HCT116 (cell line): ENCODE measurements at regions not wholly inside any gene's neighbourhood (a gene's known extent, or its start where the extent isn't known, plus 50 kb on each side); places are given as distances from the start of the nearest gene placed in this dataset.

Experiments
- ATAC-seq: fragments of 200-7000 bp; cut with Tn5 transposase; 2 replicates; pipeline ENCODE4 v1.9.1; 2020; ENCODE audit warnings: mild to moderate bottlenecking, moderate library complexity
- BruUV-seq: library from RNA; stranded (reverse); fragments of 400-500 nt; replicated peaks from 2 replicates; lab custom pipeline; 2021; lab: Mats Ljungman, UMichigan
- CTCF ChIA-PET: fragments of 300-600 bp; sonication (Branson Sonifier 250); formaldehyde crosslinking; loops from one replicate; lab custom pipeline; 2021; ENCODE audit warnings: antibody characterized with exemption; lab: Charles Lee
- POLR2A ChIA-PET: fragments of 300-600, 350-600 bp; sonication (Branson Sonifier 250); formaldehyde crosslinking; loops from one replicate; lab custom pipeline; 2021; ENCODE audit warnings: antibody characterized with exemption; lab: Charles Lee
- RAD21 ChIA-PET, 2 experiments: fragments of 300-600 bp; sonication (Branson Sonifier 250); formaldehyde crosslinking; loops; one replicate each; lab custom pipeline; 2023; ENCODE audit warnings: low total read pairs in 2 of 2; ENCODE audit not compliant: uncharacterized antibody in 2 of 2, unreplicated experiment in 2 of 2, low non-redundant PET in 1 of 2; lab: Charles Lee
- DNase-seq: peaks from one replicate; pipeline ENCODE4 v3.0.0-alpha.2; 2010; ENCODE audit warnings: low read depth, low spot score
- H2AFZ ChIP-seq: fragments of 200-600 bp; shearing (Covaris generic), sonication (generic); 2 replicates; pipeline ENCODE4 v1.6.1; 2017; ENCODE audit warnings: low read depth, mixed run types, mixed read lengths, antibody characterized with exemption, low read length; ENCODE audit not compliant: poor library complexity, severe bottlenecking
- H3K27ac ChIP-seq: 2 replicates; pipeline ENCODE4 v1.5.1; 2012; ENCODE audit warnings: low read depth, low read length
- H3K27me3 ChIP-seq: fragments of 200-600 bp; sonication (generic); 2 replicates; pipeline ENCODE4 v1.6.1; 2016; ENCODE audit warnings: mixed run types, low read length, mixed read lengths; ENCODE audit not compliant: insufficient read depth
- H3K36me3 ChIP-seq, 2 experiments: fragments of 200-500 bp in 1 of 2; fragments of 200-600 bp in 1 of 2; sonication (Bioruptor generic) in 1 of 2; sonication (generic) in 1 of 2; 2 replicates each; pipeline versions ENCODE4 v1.5.1 to v1.6.1; 2014 to 2016; ENCODE audit warnings: low read length in 2 of 2, inconsistent platforms in 1 of 2, mixed read lengths in 1 of 2, mixed run types in 1 of 2; ENCODE audit not compliant: insufficient read depth in 2 of 2, control insufficient read depth in 1 of 2
- H3K4me1 ChIP-seq, 2 experiments: fragments of 200-600 bp in 1 of 2; sonication (generic) in 1 of 2; 2 replicates each; pipeline versions ENCODE4 v1.5.1 to v1.6.1; 2012 to 2017; ENCODE audit warnings: low read length in 2 of 2, inconsistent platforms in 1 of 2, mild to moderate bottlenecking in 1 of 2, mixed read lengths in 1 of 2, mixed run types in 1 of 2, moderate library complexity in 1 of 2; ENCODE audit not compliant: insufficient read depth in 2 of 2, control insufficient read depth in 1 of 2
- H3K4me2 ChIP-seq: fragments of 200-600 bp; sonication (generic); 2 replicates; pipeline ENCODE4 v1.6.1; 2017; ENCODE audit warnings: mixed run types, low read length, mixed read lengths
- H3K4me3 ChIP-seq, 2 experiments: fragments of 200-600 bp in 1 of 2; sonication (generic) in 1 of 2; replicated peaks in 1 of 2; 2 replicates each; pipeline ENCODE4 v1.5.1; 2011 to 2016; ENCODE audit warnings: low read length in 2 of 2, control low read depth in 1 of 2, low read depth in 1 of 2, mild to moderate bottlenecking in 1 of 2, mixed read lengths in 1 of 2, mixed run types in 1 of 2
- H3K79me2 ChIP-seq: fragments of 200-600 bp; sonication (generic); 2 replicates; pipeline ENCODE4 v1.6.1; 2017; ENCODE audit warnings: mild to moderate bottlenecking, mixed run types, low read length, moderate library complexity, mixed read lengths; ENCODE audit not compliant: insufficient read depth
- H3K9ac ChIP-seq: fragments of 200-600 bp; sonication (generic); 2 replicates; pipeline ENCODE4 v1.6.1; 2016; ENCODE audit warnings: low read length, mixed read lengths
- H3K9me2 ChIP-seq: fragments of 200-600 bp; sonication (generic), shearing (Covaris generic); 2 replicates; pipeline ENCODE4 v1.6.1; 2017; ENCODE audit warnings: mixed run types, mild to moderate bottlenecking, moderate library complexity; ENCODE audit not compliant: insufficient read depth
- H3K9me3 ChIP-seq, 2 experiments: fragments of 200-500 bp in 1 of 2; fragments of 200-600 bp in 1 of 2; sonication (Bioruptor generic) in 1 of 2; sonication (generic) in 1 of 2; 2 replicates each; pipeline ENCODE4 v1.6.1; 2014 to 2017; ENCODE audit warnings: low read length in 2 of 2, mixed read lengths in 2 of 2, inconsistent platforms in 1 of 2, low read depth in 1 of 2, mild to moderate bottlenecking in 1 of 2, mixed run types in 1 of 2, moderate library complexity in 1 of 2; ENCODE audit not compliant: control insufficient read depth in 1 of 2, insufficient read depth in 1 of 2
- H4K20me1 ChIP-seq: fragments of 200-600 bp; sonication (generic), shearing (Covaris generic); 2 replicates; pipeline ENCODE4 v1.6.1; 2017; ENCODE audit warnings: mixed run types, mild to moderate bottlenecking, moderate library complexity; ENCODE audit not compliant: insufficient read depth
- ATF3 ChIP-seq: IDR thresholded peaks from 2 replicates; pipeline ENCODE4 v1.6.1; 2012
- CBX3 ChIP-seq: IDR thresholded peaks from 2 replicates; pipeline ENCODE4 v1.6.1; 2012; ENCODE audit warnings: low read depth
- CTCF ChIP-seq, 3 experiments: fragments of 200-600 bp in 1 of 3; sonication (generic) in 1 of 3; IDR thresholded peaks in 2 of 3; conservative IDR thresholded peaks in 1 of 3; 2 replicates each; pipeline ENCODE4 v1.5.1; 2012 to 2017; ENCODE audit warnings: low read depth in 2 of 3, low read length in 2 of 3, antibody characterized with exemption in 1 of 3, borderline replicate concordance in 1 of 3, control low read depth in 1 of 3, mild to moderate bottlenecking in 1 of 3, mixed read lengths in 1 of 3, mixed run types in 1 of 3, moderate library complexity in 1 of 3; ENCODE audit not compliant: insufficient read depth in 1 of 3
- ELF1 ChIP-seq: IDR thresholded peaks from 2 replicates; pipeline ENCODE4 v1.6.1; 2012; ENCODE audit warnings: low read depth, borderline replicate concordance
- EZH2phosphoT487 ChIP-seq: fragments of 200-600 bp; IDR thresholded peaks from 2 replicates; pipeline ENCODE4 v1.6.1; 2018; ENCODE audit warnings: antibody characterized with exemption, borderline replicate concordance
- JUND ChIP-seq: IDR thresholded peaks from 2 replicates; pipeline ENCODE4 v1.6.1; 2012
- MAX ChIP-seq: IDR thresholded peaks from 2 replicates; pipeline ENCODE4 v1.6.1; 2012
- SRF ChIP-seq: IDR thresholded peaks from 2 replicates; pipeline ENCODE4 v1.6.1; 2012; ENCODE audit warnings: low read depth
- TCF7L2 ChIP-seq: IDR thresholded peaks from 2 replicates; pipeline ENCODE4 v1.7.0; 2011; ENCODE audit warnings: borderline replicate concordance, inconsistent platforms; ENCODE audit not compliant: insufficient read depth, insufficient read length; ENCODE audit errors: extremely low read depth
- YY1 ChIP-seq: IDR thresholded peaks from 2 replicates; pipeline ENCODE4 v1.6.1; 2011; ENCODE audit warnings: low read length, low read depth, moderate library complexity, mild to moderate bottlenecking; ENCODE audit not compliant: insufficient replicate concordance; ENCODE audit errors: extremely low read depth
- ZFX ChIP-seq: fragments of 450-650 bp; IDR thresholded peaks from 2 replicates; pipeline ENCODE4 v1.6.1; 2017
- ZNF274 ChIP-seq: fragments of 200-500 bp; sonication (Bioruptor generic); IDR thresholded peaks from 2 replicates; pipeline ENCODE4 v1.6.1; 2014; ENCODE audit warnings: mild to moderate bottlenecking, low read depth, low read length, inconsistent platforms
- intact Hi-C: fragments of 100-400 bp; cut with micrococcal nuclease; formaldehyde crosslinking; loops from 2 replicates; pipeline ENCODE4 v1.10.0; 2022

GRCh38 chr12:28877854-28878253 lies 271.2 kb upstream of the FAR2 start (continued):
- no peak for TF ChIP-seq MAX

GRCh38 chr12:28878629-28879028 lies 270.4 kb upstream of the FAR2 start:
- ChIA-PET RAD21 (no interaction called here), CTCF (no interaction called here)
- H3K4me3 ChIP-seq, result no peak overlapping the region
- H3K9me2 ChIP-seq, result no peaks in the 10 kb centered on the region
- no peaks in the 10 kb centered on the region for H3K27me3 ChIP-seq
- no peak overlapping the region for H3K4me2 ChIP-seq
- no peak overlapping the region for H3K9ac ChIP-seq
- BruUV-seq, result no TSS peak
- DNase-seq, result no peak
- H3K4me1 ChIP-seq, result no peaks in the 10 kb centered on the region
- H4K20me1 ChIP-seq, result no peaks in the 10 kb centered on the region
- no peaks in the 10 kb centered on the region for H3K9me3 ChIP-seq
- ATAC-seq, result no peak
- H2AFZ ChIP-seq, result no peak overlapping the region
- no peaks in the 10 kb centered on the region for H3K79me2 ChIP-seq
- H3K36me3 ChIP-seq, result no peaks in the 10 kb centered on the region
- intact Hi-C loops, result no loop called here
- TF ChIP-seq CTCF (IDR thresholded peaks at IDR 0.05 in 2 of 3, conservative IDR thresholded peaks at IDR 0.05 in 1 of 3; ENCODE audit: borderline replicate concordance in 1 of 3, insufficient read depth in 1 of 3, low read depth in 2 of 3, low read length in 2 of 3), result no peak
- TF ChIP-seq EZH2phosphoT487, result no peak
- no peak for TF ChIP-seq JUND
- no peak for TF ChIP-seq SRF
- TF ChIP-seq ATF3, result no peak
- no peak for TF ChIP-seq TCF7L2
- no peak for TF ChIP-seq CBX3
- no peak for TF ChIP-seq ZFX
- no peak for TF ChIP-seq YY1
- TF ChIP-seq ZNF274, result no peak
- TF ChIP-seq ELF1, result no peak
- TF ChIP-seq MAX, result no peak
- TF ChIP-seq, all 23 proteins: peak for 0
- no peak overlapping the region for H3K27ac ChIP-seq
- POLR2A ChIA-PET, result no interaction called here
